Esophagus muscularis mucosa (tissue), 3 donors: ENCODE measurements at regions not wholly inside any gene's neighbourhood (a gene's known extent, or its start where the extent isn't known, plus 50 kb on each side); places are given as distances from the start of the nearest gene placed in this dataset.

Experiments used
- CTCF ChIP-seq, 3 experiments: fragments of 200-600 bp in 2 of 3; fragments of 450-650 bp in 1 of 3; sonication (generic) in 2 of 3; IDR thresholded peaks; one replicate each; pipeline ENCODE4 v1.5.1; 2017 to 2019; ENCODE audit warnings: antibody characterized with exemption in 3 of 3, mild to moderate bottlenecking in 2 of 3, moderate library complexity in 1 of 3
- POLR2A ChIP-seq: fragments of 450-650 bp; IDR thresholded peaks from one replicate; pipeline ENCODE4 v1.6.1; 2017; ENCODE audit warnings: antibody characterized with exemption, moderate library complexity, mild to moderate bottlenecking, low read depth

GRCh38 chr4:124192544-124192943, 520.0 kb downstream of the ANKRD50 start:
- TF ChIP-seq CTCF (IDR thresholded peaks at IDR 0.05) (no peak), POLR2A (no peak)
